GM12892 (cell line): ENCODE measurements at regions not wholly inside any gene's neighbourhood (a gene's known extent, or its start where the extent isn't known, plus 50 kb on each side); places are given as distances from the start of the nearest gene placed in this dataset.

ENCODE experiments used
- POLR2A ChIP-seq: IDR thresholded peaks from 2 replicates; pipeline ENCODE4 v1.6.1; 2011; ENCODE audit warnings: low read depth, low read length, control low read depth
- POLR2AphosphoS5 ChIP-seq: IDR thresholded peaks from 2 replicates; pipeline ENCODE4 v1.6.1; 2011; ENCODE audit warnings: low read depth, low read length, control low read depth

DNA sequence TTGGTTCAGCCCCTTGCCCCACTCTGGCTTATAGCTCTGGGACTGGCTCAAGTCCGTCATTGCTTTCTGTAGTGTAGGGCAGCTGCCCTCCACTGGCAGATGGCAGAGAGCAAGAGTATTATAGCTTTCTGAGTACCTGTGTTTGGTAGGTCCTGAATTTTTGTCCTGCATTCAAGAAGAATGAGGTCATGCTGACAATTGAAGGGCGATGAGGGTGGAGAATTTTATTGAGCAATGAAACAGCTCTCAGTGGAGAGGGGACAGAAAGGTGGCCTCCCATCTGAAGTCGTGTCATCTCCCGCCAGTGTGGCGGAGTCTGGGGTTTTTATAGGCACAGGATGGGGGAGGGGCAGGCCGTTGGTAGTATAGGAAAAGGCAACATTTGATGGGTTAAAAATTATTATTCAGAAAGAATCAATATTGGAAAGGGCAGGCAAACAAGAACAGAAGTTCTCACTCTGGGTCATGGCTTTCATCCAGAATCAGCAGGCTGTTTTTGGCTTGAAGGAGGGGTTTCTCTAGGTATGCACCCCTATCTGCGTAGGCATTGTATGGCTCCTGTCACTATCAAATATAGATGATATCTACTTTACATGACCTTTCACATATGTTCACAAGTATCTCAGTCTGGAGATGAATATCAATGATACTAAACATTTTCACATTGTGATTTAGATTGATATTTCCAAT lies 1239.7 kb upstream of the ALCAM start:
- TF ChIP-seq POLR2AphosphoS5 (no peak), POLR2A (no peak)
